ENCODE measurements at regions not wholly inside any gene's neighbourhood (a gene's known extent, or its start where the extent isn't known, plus 50 kb on each side); places are given as distances from the start of the nearest gene placed in this dataset.

- TF ChIP-seq, protein P1, sequence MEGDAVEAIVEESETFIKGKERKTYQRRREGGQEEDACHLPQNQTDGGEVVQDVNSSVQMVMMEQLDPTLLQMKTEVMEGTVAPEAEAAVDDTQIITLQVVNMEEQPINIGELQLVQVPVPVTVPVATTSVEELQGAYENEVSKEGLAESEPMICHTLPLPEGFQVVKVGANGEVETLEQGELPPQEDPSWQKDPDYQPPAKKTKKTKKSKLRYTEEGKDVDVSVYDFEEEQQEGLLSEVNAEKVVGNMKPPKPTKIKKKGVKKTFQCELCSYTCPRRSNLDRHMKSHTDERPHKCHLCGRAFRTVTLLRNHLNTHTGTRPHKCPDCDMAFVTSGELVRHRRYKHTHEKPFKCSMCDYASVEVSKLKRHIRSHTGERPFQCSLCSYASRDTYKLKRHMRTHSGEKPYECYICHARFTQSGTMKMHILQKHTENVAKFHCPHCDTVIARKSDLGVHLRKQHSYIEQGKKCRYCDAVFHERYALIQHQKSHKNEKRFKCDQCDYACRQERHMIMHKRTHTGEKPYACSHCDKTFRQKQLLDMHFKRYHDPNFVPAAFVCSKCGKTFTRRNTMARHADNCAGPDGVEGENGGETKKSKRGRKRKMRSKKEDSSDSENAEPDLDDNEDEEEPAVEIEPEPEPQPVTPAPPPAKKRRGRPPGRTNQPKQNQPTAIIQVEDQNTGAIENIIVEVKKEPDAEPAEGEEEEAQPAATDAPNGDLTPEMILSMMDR (IDR thresholded peaks at IDR 0.05; ENCODE audit: low read depth, low read length, missing input control) = no peak
- TF ChIP-seq, protein P2, sequence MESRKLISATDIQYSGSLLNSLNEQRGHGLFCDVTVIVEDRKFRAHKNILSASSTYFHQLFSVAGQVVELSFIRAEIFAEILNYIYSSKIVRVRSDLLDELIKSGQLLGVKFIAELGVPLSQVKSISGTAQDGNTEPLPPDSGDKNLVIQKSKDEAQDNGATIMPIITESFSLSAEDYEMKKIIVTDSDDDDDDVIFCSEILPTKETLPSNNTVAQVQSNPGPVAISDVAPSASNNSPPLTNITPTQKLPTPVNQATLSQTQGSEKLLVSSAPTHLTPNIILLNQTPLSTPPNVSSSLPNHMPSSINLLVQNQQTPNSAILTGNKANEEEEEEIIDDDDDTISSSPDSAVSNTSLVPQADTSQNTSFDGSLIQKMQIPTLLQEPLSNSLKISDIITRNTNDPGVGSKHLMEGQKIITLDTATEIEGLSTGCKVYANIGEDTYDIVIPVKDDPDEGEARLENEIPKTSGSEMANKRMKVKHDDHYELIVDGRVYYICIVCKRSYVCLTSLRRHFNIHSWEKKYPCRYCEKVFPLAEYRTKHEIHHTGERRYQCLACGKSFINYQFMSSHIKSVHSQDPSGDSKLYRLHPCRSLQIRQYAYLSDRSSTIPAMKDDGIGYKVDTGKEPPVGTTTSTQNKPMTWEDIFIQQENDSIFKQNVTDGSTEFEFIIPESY (IDR thresholded peaks at IDR 0.05) = no peak
- TF ChIP-seq EGR1 (IDR thresholded peaks at IDR 0.05; ENCODE audit: low read depth in 2 of 2) = no peak
- no peak for TF ChIP-seq RAD21 (IDR thresholded peaks at IDR 0.05)
- no peak for TF ChIP-seq JUND (IDR thresholded peaks at IDR 0.05)
- no peak for TF ChIP-seq ATF3 (IDR thresholded peaks at IDR 0.05)
- TF ChIP-seq, protein P3, sequence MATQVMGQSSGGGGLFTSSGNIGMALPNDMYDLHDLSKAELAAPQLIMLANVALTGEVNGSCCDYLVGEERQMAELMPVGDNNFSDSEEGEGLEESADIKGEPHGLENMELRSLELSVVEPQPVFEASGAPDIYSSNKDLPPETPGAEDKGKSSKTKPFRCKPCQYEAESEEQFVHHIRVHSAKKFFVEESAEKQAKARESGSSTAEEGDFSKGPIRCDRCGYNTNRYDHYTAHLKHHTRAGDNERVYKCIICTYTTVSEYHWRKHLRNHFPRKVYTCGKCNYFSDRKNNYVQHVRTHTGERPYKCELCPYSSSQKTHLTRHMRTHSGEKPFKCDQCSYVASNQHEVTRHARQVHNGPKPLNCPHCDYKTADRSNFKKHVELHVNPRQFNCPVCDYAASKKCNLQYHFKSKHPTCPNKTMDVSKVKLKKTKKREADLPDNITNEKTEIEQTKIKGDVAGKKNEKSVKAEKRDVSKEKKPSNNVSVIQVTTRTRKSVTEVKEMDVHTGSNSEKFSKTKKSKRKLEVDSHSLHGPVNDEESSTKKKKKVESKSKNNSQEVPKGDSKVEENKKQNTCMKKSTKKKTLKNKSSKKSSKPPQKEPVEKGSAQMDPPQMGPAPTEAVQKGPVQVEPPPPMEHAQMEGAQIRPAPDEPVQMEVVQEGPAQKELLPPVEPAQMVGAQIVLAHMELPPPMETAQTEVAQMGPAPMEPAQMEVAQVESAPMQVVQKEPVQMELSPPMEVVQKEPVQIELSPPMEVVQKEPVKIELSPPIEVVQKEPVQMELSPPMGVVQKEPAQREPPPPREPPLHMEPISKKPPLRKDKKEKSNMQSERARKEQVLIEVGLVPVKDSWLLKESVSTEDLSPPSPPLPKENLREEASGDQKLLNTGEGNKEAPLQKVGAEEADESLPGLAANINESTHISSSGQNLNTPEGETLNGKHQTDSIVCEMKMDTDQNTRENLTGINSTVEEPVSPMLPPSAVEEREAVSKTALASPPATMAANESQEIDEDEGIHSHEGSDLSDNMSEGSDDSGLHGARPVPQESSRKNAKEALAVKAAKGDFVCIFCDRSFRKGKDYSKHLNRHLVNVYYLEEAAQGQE (IDR thresholded peaks at IDR 0.05) = no peak
- no peak for TF ChIP-seq TAF1 (conservative IDR thresholded peaks at IDR 0.05)
- TF ChIP-seq YY1 (IDR thresholded peaks at IDR 0.05) = no peak
- TF ChIP-seq, protein P4, sequence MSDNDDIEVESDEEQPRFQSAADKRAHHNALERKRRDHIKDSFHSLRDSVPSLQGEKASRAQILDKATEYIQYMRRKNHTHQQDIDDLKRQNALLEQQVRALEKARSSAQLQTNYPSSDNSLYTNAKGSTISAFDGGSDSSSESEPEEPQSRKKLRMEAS (IDR thresholded peaks at IDR 0.05) = no peak
- TF ChIP-seq SP1 (IDR thresholded peaks at IDR 0.05) = no peak
- no peak for TF ChIP-seq FOXA1 (IDR thresholded peaks at IDR 0.05)
- no peak for TF ChIP-seq HNF4A (conservative IDR thresholded peaks at IDR 0.05)
Observed at GRCh38 chr18:8962855-8963635, 139.5 kb upstream of the NDUFV2 start.
